ENCODE measurements at regions not wholly inside any gene's neighbourhood (a gene's known extent, or its start where the extent isn't known, plus 50 kb on each side); places are given as distances from the start of the nearest gene placed in this dataset.

GRCh38 chr7:119969763-119970162 is 303.2 kb upstream of the KCND2 start:
- TF ChIP-seq CTCF (IDR thresholded peaks at IDR 0.05) (no peak), EZH2 (IDR thresholded peaks at IDR 0.05; ENCODE audit: borderline replicate concordance, insufficient read depth, low read depth, low read length, poor library complexity, severe bottlenecking) (no peak)
